ENCODE measurements at regions not wholly inside any gene's neighbourhood (a gene's known extent, or its start where the extent isn't known, plus 50 kb on each side); places are given as distances from the start of the nearest gene placed in this dataset.

GRCh38 chr7:155963771-155964195 lies 151.5 kb upstream of the SHH start:
- no peak for DNase-seq (ENCODE audit: low read depth)
- H3K4me3 ChIP-seq (ENCODE audit: low read depth, low read length), result no peak overlapping the region
- TF ChIP-seq CTCF (conservative IDR thresholded peaks at IDR 0.05; ENCODE audit: low read depth, low read length), result no peak

- no peak overlapping the region for H3K4me3 ChIP-seq (ENCODE audit: low read depth, low read length)
- no peak for DNase-seq (ENCODE audit: low read depth)
- TF ChIP-seq CTCF (conservative IDR thresholded peaks at IDR 0.05; ENCODE audit: low read depth, low read length), result no peak
Measured at GRCh38 chr7:155963356-155963755, 151.1 kb upstream of the SHH start.

- TF ChIP-seq CTCF (conservative IDR thresholded peaks at IDR 0.05; ENCODE audit: low read depth, low read length), result no peak
- DNase-seq (ENCODE audit: low read depth), result no peak
- no peak overlapping the region for H3K4me3 ChIP-seq (ENCODE audit: low read depth, low read length)
Measured at GRCh38 chr7:155962968-155963300, 150.7 kb upstream of the SHH start.

- peak overlapping the region; percentile 50 for H3K4me3 ChIP-seq (ENCODE audit: low read depth, low read length)
Measured at GRCh38 chr7:155962191-155962967, 150.1 kb upstream of the SHH start.

GRCh38 chr7:155961241-155962190 lies 149.3 kb upstream of the SHH start:
- H3K4me3 ChIP-seq (ENCODE audit: low read depth, low read length), result peak overlapping the region; percentile 50
- peak; percentile 93 for DNase-seq (ENCODE audit: low read depth)
- no peak for TF ChIP-seq CTCF (conservative IDR thresholded peaks at IDR 0.05; ENCODE audit: low read depth, low read length)

More at GRCh38 chr7:155962191-155962967, 150.1 kb upstream of the SHH start:
- no peak for TF ChIP-seq CTCF (conservative IDR thresholded peaks at IDR 0.05; ENCODE audit: low read depth, low read length)
- DNase-seq (ENCODE audit: low read depth), result peak; percentile 88

- no peak for TF ChIP-seq CTCF (conservative IDR thresholded peaks at IDR 0.05; ENCODE audit: low read depth, low read length)
- no peak overlapping the region for H3K4me3 ChIP-seq (ENCODE audit: low read depth, low read length)
- DNase-seq (ENCODE audit: low read depth), result no peak
Measured at GRCh38 chr7:155959894-155960293, 147.6 kb upstream of the SHH start.

Data from epithelial cell of proximal tubule (primary cell).